SIG-M5 treated with dmso at 0.1 percent for 504 hours (cell line): ENCODE measurements at regions not wholly inside any gene's neighbourhood (a gene's known extent, or its start where the extent isn't known, plus 50 kb on each side); places are given as distances from the start of the nearest gene placed in this dataset.
"Not testable (repeated sequence)": the region's sequence is repeated elsewhere in the genome, so short reads cannot be mapped to it uniquely, and the experiment has no call there.

Experiments used
- DNase-seq: peaks from one replicate; lab custom pipeline; 2025; ENCODE audit not compliant: unreplicated experiment; lab: John Stamatoyannopoulos, UW

GRCh38 chr10:53664282-53665019, 891.9 kb upstream of the MBL2 start:
- DNase-seq: no peak

GRCh38 chr10:53650794-53651193, 878.2 kb upstream of the MBL2 start:
- no peak for DNase-seq

- DNase-seq: not testable (repeated sequence)
These were observed 874.6 kb upstream of the MBL2 start for GRCh38 chr10:53647221-53647620.

GRCh38 chr10:53646525-53646924, 873.9 kb upstream of the MBL2 start:
- DNase-seq: no peak

GRCh38 chr10:53645951-53646350, 873.4 kb upstream of the MBL2 start:
- DNase-seq: no peak

- no peak for DNase-seq
These were observed 865.4 kb upstream of the MBL2 start for GRCh38 chr10:53638006-53638405.

- DNase-seq: no peak
These were observed 852.1 kb upstream of the MBL2 start for GRCh38 chr10:53624722-53625121.

GRCh38 chr10:53622201-53622600, 849.6 kb upstream of the MBL2 start:
- DNase-seq: no peak

- no peak for DNase-seq
These were observed 847.1 kb upstream of the MBL2 start for GRCh38 chr10:53619671-53620070.

- DNase-seq: no peak
These were observed 835.1 kb upstream of the MBL2 start for GRCh38 chr10:53607691-53608090.

- DNase-seq: no peak
These were observed 834.4 kb upstream of the MBL2 start for GRCh38 chr10:53606981-53607380.

GRCh38 chr10:53601260-53601875, 828.8 kb upstream of the MBL2 start:
- DNase-seq: peak; percentile 34

GRCh38 chr10:53598914-53599313, 826.3 kb upstream of the MBL2 start:
- DNase-seq: no peak

- no peak for DNase-seq
These were observed 825.3 kb upstream of the MBL2 start for GRCh38 chr10:53597835-53598251.

- no peak for DNase-seq
These were observed 807.9 kb upstream of the MBL2 start for GRCh38 chr10:53580465-53580864.

- no peak for DNase-seq
These were observed 807.2 kb upstream of the MBL2 start for GRCh38 chr10:53579773-53580172.

- DNase-seq: no peak
These were observed 801.4 kb upstream of the MBL2 start for GRCh38 chr10:53574024-53574423.

GRCh38 chr10:53573498-53573897, 800.9 kb upstream of the MBL2 start:
- no peak for DNase-seq

GRCh38 chr10:53572799-53573198, 800.2 kb upstream of the MBL2 start:
- DNase-seq: no peak

- no peak for DNase-seq
These were observed 797.6 kb upstream of the MBL2 start for GRCh38 chr10:53570221-53570620.

- no peak for DNase-seq
These were observed 796.9 kb upstream of the MBL2 start for GRCh38 chr10:53569455-53569854.

- no peak for DNase-seq
These were observed 776.1 kb upstream of the MBL2 start for GRCh38 chr10:53548664-53549063.

- DNase-seq: no peak
These were observed 774.8 kb upstream of the MBL2 start for GRCh38 chr10:53547364-53547763.
